Stimulated activated CD4-positive, alpha-beta T cell treated with anti-CD3 and anti-CD28 coated beads, Interleukin-12 subunit alpha, Interleukin-12 subunit beta, amount 100 ng/mL, for 48 hours (primary cell): ENCODE measurements at regions not wholly inside any gene's neighbourhood (a gene's known extent, or its start where the extent isn't known, plus 50 kb on each side); places are given as distances from the start of the nearest gene placed in this dataset.

Experiments used
- DNase-seq, 3 donors: peaks; one replicate each; pipeline ENCODE4 v3.0.0-alpha.2; 2020; ENCODE audit warnings: low read depth in 2 of 3, low spot score in 1 of 3

- DNase-seq, result no peak
These were observed 313.2 kb downstream of the ATP23 start for GRCh38 chr12:58254463-58255100.

- DNase-seq, result no peak
These were observed 321.4 kb downstream of the ATP23 start for GRCh38 chr12:58262796-58263195.

GRCh38 chr12:58263816-58264215, 322.4 kb downstream of the ATP23 start:
- DNase-seq, result no peak

GRCh38 chr12:58268069-58268468, 326.7 kb downstream of the ATP23 start:
- DNase-seq, result no peak

GRCh38 chr12:58269476-58269875, 328.1 kb downstream of the ATP23 start:
- no peak for DNase-seq

GRCh38 chr12:58270966-58271705, 329.8 kb downstream of the ATP23 start:
- no peak for DNase-seq

- no peak for DNase-seq
These were observed 331.1 kb downstream of the ATP23 start for GRCh38 chr12:58272461-58272860.

GRCh38 chr12:58277231-58277630, 335.9 kb downstream of the ATP23 start:
- DNase-seq, result no peak

GRCh38 chr12:58283553-58283952, 342.2 kb downstream of the ATP23 start:
- DNase-seq, result no peak

GRCh38 chr12:58285551-58285950, 344.2 kb downstream of the ATP23 start:
- no peak for DNase-seq

GRCh38 chr12:58286353-58286752, 345.0 kb downstream of the ATP23 start:
- no peak for DNase-seq

- DNase-seq, result no peak
These were observed 346.8 kb downstream of the ATP23 start for GRCh38 chr12:58288190-58288589.

- no peak for DNase-seq
These were observed 349.7 kb downstream of the ATP23 start for GRCh38 chr12:58291106-58291505.

GRCh38 chr12:58293308-58293982, 352.1 kb downstream of the ATP23 start:
- no peak for DNase-seq

- DNase-seq, result no peak
These were observed 353.9 kb downstream of the ATP23 start for GRCh38 chr12:58295268-58295667.

- no peak for DNase-seq
These were observed 355.5 kb downstream of the ATP23 start for GRCh38 chr12:58296863-58297262.

GRCh38 chr12:58298803-58299202, 357.4 kb downstream of the ATP23 start:
- DNase-seq, result no peak

GRCh38 chr12:58299371-58299770, 358.0 kb downstream of the ATP23 start:
- no peak for DNase-seq

- no peak for DNase-seq
These were observed 359.8 kb downstream of the ATP23 start for GRCh38 chr12:58301038-58301729.

GRCh38 chr12:58301730-58302122, 360.4 kb downstream of the ATP23 start:
- no peak for DNase-seq

GRCh38 chr12:58302487-58303011, 361.2 kb downstream of the ATP23 start:
- no peak for DNase-seq
